GM23248 (cell line): ENCODE measurements at regions not wholly inside any gene's neighbourhood (a gene's known extent, or its start where the extent isn't known, plus 50 kb on each side); places are given as distances from the start of the nearest gene placed in this dataset.
A peak's percentile ranks its signal among the peaks of the same experiment; 100 is the strongest.

Experiments
- DNase-seq: peaks from one replicate; pipeline ENCODE4 v3.0.0-alpha.2; 2015
- H2AFZ ChIP-seq: fragments of 200-600 bp; sonication (generic); 2 replicates; pipeline ENCODE4 v1.6.1; 2016; ENCODE audit warnings: antibody characterized with exemption
- H3F3A ChIP-seq: fragments of 200-600 bp; sonication (generic); 2 replicates; pipeline ENCODE4 v1.6.1; 2016; ENCODE audit warnings: mild to moderate bottlenecking, antibody characterized with exemption, mixed run types; ENCODE audit not compliant: insufficient read depth
- H3K27ac ChIP-seq: fragments of 200-600 bp; sonication (generic); 2 replicates; pipeline ENCODE4 v1.5.1; 2016; ENCODE audit warnings: mild to moderate bottlenecking
- H3K27me3 ChIP-seq: fragments of 200-600 bp; sonication (generic); replicated peaks from 2 replicates; pipeline ENCODE4 v1.6.1; 2016; ENCODE audit warnings: mild to moderate bottlenecking; ENCODE audit not compliant: insufficient read depth
- H3K36me3 ChIP-seq: fragments of 200-600 bp; sonication (generic); 2 replicates; pipeline ENCODE4 v1.6.1; 2016; ENCODE audit warnings: low read depth, mild to moderate bottlenecking
- H3K4me1 ChIP-seq: fragments of 200-600 bp; sonication (generic); 2 replicates; pipeline ENCODE4 v1.6.1; 2016; ENCODE audit warnings: mild to moderate bottlenecking; ENCODE audit not compliant: insufficient read depth
- H3K4me2 ChIP-seq: fragments of 200-600 bp; sonication (generic); one replicate; pipeline ENCODE4 v1.6.1; 2016; ENCODE audit warnings: mild to moderate bottlenecking; ENCODE audit not compliant: unreplicated experiment
- H3K4me3 ChIP-seq: fragments of 200-600 bp; sonication (generic); 2 replicates; pipeline ENCODE4 v1.5.1; 2016; ENCODE audit warnings: mild to moderate bottlenecking
- H3K79me2 ChIP-seq: fragments of 200-600 bp; sonication (generic); 2 replicates; pipeline ENCODE4 v1.6.1; 2016; ENCODE audit warnings: mild to moderate bottlenecking; ENCODE audit not compliant: insufficient read depth
- H3K9ac ChIP-seq: fragments of 200-600 bp; sonication (generic); 2 replicates; pipeline ENCODE4 v1.6.1; 2016; ENCODE audit warnings: mild to moderate bottlenecking
- H3K9me2 ChIP-seq: fragments of 200-600 bp; sonication (generic); 2 replicates; pipeline ENCODE4 v1.6.1; 2016; ENCODE audit warnings: mixed run types, mild to moderate bottlenecking, moderate library complexity; ENCODE audit not compliant: insufficient read depth
- H3K9me3 ChIP-seq: fragments of 200-600 bp; sonication (generic); one replicate; pipeline ENCODE4 v1.6.1; 2017; ENCODE audit warnings: low read depth
- H4K20me1 ChIP-seq: fragments of 200-600 bp; sonication (generic); 2 replicates; pipeline ENCODE4 v1.6.0; 2016; ENCODE audit not compliant: insufficient read depth
- EZH2 ChIP-seq: fragments of 200-600 bp; sonication (generic); IDR thresholded peaks from 2 replicates; pipeline ENCODE4 v1.6.1; 2018; ENCODE audit warnings: antibody characterized with exemption, mild to moderate bottlenecking; ENCODE audit not compliant: insufficient read depth, poor library complexity, severe bottlenecking
- EZH2phosphoT487 ChIP-seq: fragments of 200-600 bp; sonication (generic); IDR thresholded peaks from 2 replicates; pipeline ENCODE4 v1.6.1; 2018; ENCODE audit warnings: antibody characterized with exemption, moderate library complexity, mild to moderate bottlenecking, low read depth; ENCODE audit not compliant: insufficient read depth
- WGBS, 2 experiments: methylation state at CpG; one replicate each; pipeline ENCODE4 v1.1.6; 2015 to 2017; ENCODE audit warnings: low lambda C conversion rate in 2 of 2, low coverage in 1 of 2; ENCODE audit errors: missing lambda C conversion rate in 2 of 2; 5-methylcytosine and 5-hydroxymethylcytosine counted together
- in situ Hi-C: fragments of 300-500 bp; cut with MboI; formaldehyde crosslinking; loops from 2 replicates; pipeline ENCODE4 v1.15.0; 2020

GRCh38 chr4:177699365-177700213 is 257.4 kb upstream of the AGA start:
- no peak overlapping the region for H3K27ac ChIP-seq
- no peaks in the 10 kb centered on the region for H3K4me1 ChIP-seq
- no peaks in the 10 kb centered on the region for H3K9me3 ChIP-seq
- no peak overlapping the region for H3K4me2 ChIP-seq
- H3F3A ChIP-seq = no peaks in the 10 kb centered on the region
- no peaks in the 10 kb centered on the region for H4K20me1 ChIP-seq
- H3K4me3 ChIP-seq = no peak overlapping the region
- H3K79me2 ChIP-seq = no peaks in the 10 kb centered on the region
- H3K9ac ChIP-seq = no peak overlapping the region
- no peaks in the 10 kb centered on the region for H3K36me3 ChIP-seq
- 9 to 12% methylated on average over 5 of the region's 5 CpGs for WGBS, 2 experiments
- H3K27me3 ChIP-seq = no peaks in the 10 kb centered on the region
- no peak overlapping the region for H2AFZ ChIP-seq
- no peaks in the 10 kb centered on the region for H3K9me2 ChIP-seq
- TF ChIP-seq EZH2 (no peak), EZH2phosphoT487 (no peak)
- peak; percentile 11 for DNase-seq
- in situ Hi-C loops = no loop called here

DNA sequence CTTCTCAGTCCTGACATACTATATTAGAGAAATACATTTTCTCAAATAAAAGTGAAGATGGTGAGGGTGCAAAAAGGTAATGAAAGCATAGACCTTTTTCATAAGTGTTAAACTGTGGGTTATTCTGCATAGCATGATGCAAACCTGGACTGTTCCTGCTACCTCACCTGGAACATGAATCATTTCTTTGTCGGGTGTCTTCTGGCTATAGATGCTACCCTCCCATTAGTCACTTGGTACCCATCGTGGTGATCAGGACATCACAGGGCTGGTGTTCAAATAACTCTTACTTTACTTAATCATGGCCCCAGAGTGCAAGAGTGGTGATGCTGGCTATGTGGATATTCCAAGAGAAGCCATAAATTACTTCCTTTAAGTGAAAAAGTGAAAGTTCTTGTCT is 264.7 kb upstream of the AGA start:
- Histone ChIP-seq H3K4me2 (no peak overlapping the region), H2AFZ (no peak overlapping the region), H3K9ac (no peak overlapping the region), H3K4me1 (no peaks in the 10 kb centered on the region), H3K79me2 (no peaks in the 10 kb centered on the region), H3K4me3 (no peak overlapping the region), H3K36me3 (no peaks in the 10 kb centered on the region), H3F3A (no peaks in the 10 kb centered on the region), H3K9me2 (no peaks in the 10 kb centered on the region), H3K27ac (no peak overlapping the region), H3K27me3 (no peaks in the 10 kb centered on the region), H3K9me3 (no peaks in the 10 kb centered on the region), H4K20me1 (no peaks in the 10 kb centered on the region)
- WGBS, 2 experiments = 13 to 16% methylated on average over 2 of the region's 2 CpGs
- no peak for DNase-seq
- in situ Hi-C loops = no loop called here
- TF ChIP-seq EZH2 (no peak), EZH2phosphoT487 (no peak)

DNA sequence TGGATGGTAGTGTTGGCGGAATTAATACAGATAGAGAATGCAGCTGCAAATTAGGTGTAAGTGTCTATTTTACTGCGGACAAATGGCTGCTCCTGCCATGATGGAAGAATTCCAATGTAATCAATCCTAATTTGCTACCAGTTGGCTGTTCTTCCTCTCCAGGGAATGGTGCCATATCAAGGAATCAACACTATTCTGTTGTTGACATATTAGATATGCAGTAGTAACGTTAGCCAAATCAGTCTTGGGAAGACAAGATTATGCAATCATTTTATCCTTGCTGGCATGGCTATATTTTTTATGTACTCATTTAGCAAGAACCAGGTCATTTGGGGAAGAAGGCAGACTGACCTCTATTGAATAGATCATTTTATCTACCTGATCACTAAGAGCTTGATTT is 271.2 kb upstream of the AGA start:
- Histone ChIP-seq H3K4me2 (no peak overlapping the region), H4K20me1 (no peaks in the 10 kb centered on the region), H3K4me3 (no peak overlapping the region), H3K9me3 (no peaks in the 10 kb centered on the region), H3K27me3 (no peaks in the 10 kb centered on the region), H2AFZ (no peak overlapping the region), H3K4me1 (no peaks in the 10 kb centered on the region), H3K9me2 (no peaks in the 10 kb centered on the region), H3F3A (no peaks in the 10 kb centered on the region), H3K9ac (no peak overlapping the region), H3K36me3 (no peaks in the 10 kb centered on the region), H3K79me2 (no peaks in the 10 kb centered on the region), H3K27ac (no peak overlapping the region)
- WGBS, 2 experiments = 36% methylated on average over 3 of the region's 3 CpGs
- no peak for DNase-seq
- in situ Hi-C loops = no loop called here
- TF ChIP-seq EZH2phosphoT487 = no peak

- no peaks in the 10 kb centered on the region for H3F3A ChIP-seq
- no peak for DNase-seq
- H3K4me2 ChIP-seq = no peak overlapping the region
- H3K9me3 ChIP-seq = no peaks in the 10 kb centered on the region
- no peaks in the 10 kb centered on the region for H3K36me3 ChIP-seq
- H3K79me2 ChIP-seq = no peaks in the 10 kb centered on the region
- TF ChIP-seq EZH2phosphoT487 = no peak
- no peak for TF ChIP-seq EZH2
- no peak overlapping the region for H2AFZ ChIP-seq
- in situ Hi-C loops = no loop called here
- H3K9me2 ChIP-seq = no peaks in the 10 kb centered on the region
- no peak overlapping the region for H3K4me3 ChIP-seq
- no peak overlapping the region for H3K27ac ChIP-seq
- H4K20me1 ChIP-seq = no peaks in the 10 kb centered on the region
- 48 to 73% methylated on average over 1 of the region's 1 CpG for WGBS, 2 experiments
- no peak overlapping the region for H3K9ac ChIP-seq
- H3K4me1 ChIP-seq = no peaks in the 10 kb centered on the region
- H3K27me3 ChIP-seq = no peaks in the 10 kb centered on the region
These were observed 275.2 kb upstream of the AGA start for GRCh38 chr4:177717407-177717806.
